Epithelial cell of proximal tubule (primary cell): ENCODE measurements at regions not wholly inside any gene's neighbourhood (a gene's known extent, or its start where the extent isn't known, plus 50 kb on each side); places are given as distances from the start of the nearest gene placed in this dataset.
"Not testable (repeated sequence)": the region's sequence is repeated elsewhere in the genome, so short reads cannot be mapped to it uniquely, and the experiment has no call there.

Experiments
- DNase-seq: peaks from one replicate; pipeline ENCODE4 v3.0.0-alpha.2; 2011; ENCODE audit warnings: low read depth
- H3K4me3 ChIP-seq: 2 replicates; pipeline ENCODE4 v1.5.1; 2011; ENCODE audit warnings: low read depth, mild to moderate bottlenecking, low read length
- CTCF ChIP-seq: conservative IDR thresholded peaks from 2 replicates; pipeline ENCODE4 v1.5.1; 2012; ENCODE audit warnings: low read depth, mild to moderate bottlenecking, low read length

- peak; percentile 22 for DNase-seq
- H3K4me3 ChIP-seq = no peak overlapping the region
- peak; percentile 91 for TF ChIP-seq CTCF
Observed at GRCh38 chr14:30005114-30005808, 77.6 kb upstream of the PRKD1 start.

GRCh38 chr14:30006695-30007094 lies 79.0 kb upstream of the PRKD1 start:
- TF ChIP-seq CTCF = no peak
- DNase-seq = no peak
- no peak overlapping the region for H3K4me3 ChIP-seq

DNA sequence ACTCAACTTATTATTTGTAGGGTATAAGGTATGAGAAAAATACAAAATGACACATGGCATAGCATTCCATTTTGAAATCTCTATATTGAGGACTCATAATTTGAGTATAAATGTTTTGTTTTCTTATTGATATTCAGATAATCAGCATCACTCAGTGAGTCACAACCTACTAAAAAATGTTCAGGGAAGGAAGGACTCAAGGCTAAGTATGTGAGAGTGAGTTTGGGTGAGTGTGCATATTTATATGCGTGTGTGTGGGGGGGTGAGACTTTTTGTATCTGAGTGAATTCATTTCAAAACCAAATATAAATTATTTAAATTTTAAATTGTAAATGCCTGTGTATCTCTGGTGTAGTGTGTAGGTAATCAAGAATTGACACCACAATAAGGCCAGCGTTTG lies 87.8 kb upstream of the PRKD1 start:
- no peak for DNase-seq
- no peak overlapping the region for H3K4me3 ChIP-seq
- no peak for TF ChIP-seq CTCF

- TF ChIP-seq CTCF = no peak
- H3K4me3 ChIP-seq = no peak overlapping the region
- DNase-seq = no peak
Observed at GRCh38 chr14:30016002-30016401, 88.4 kb upstream of the PRKD1 start.

DNA sequence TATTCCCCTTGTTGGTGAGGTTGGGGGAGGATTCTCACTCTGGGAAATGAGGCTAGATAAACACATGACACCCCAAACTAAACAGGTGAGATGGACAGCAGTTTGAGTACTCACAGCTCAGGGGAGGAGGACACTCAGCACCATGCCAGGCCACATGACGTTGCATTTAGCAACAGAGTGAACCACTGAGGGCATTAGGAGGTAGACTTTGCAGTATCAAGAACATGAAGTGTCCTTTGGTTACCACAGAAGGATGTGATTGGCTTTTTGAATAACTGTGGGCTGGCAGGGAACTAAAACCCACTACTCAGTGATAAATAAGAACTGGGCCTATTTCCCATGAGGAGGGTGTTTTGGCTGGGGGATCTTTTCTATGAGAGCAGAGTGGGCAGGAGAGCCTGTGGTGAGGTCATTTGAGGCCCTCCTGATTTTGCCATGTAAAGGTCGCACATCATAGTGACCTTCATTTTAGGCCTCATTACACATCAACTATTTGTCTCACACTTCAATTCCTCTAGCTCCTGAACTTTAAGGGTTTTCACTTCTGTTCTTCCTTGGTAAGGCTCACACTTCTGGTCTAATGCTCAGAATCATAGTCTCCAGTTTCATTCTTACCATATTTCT lies 89.8 kb upstream of the PRKD1 start:
- no peak for DNase-seq
- no peak overlapping the region for H3K4me3 ChIP-seq
- no peak for TF ChIP-seq CTCF

DNA sequence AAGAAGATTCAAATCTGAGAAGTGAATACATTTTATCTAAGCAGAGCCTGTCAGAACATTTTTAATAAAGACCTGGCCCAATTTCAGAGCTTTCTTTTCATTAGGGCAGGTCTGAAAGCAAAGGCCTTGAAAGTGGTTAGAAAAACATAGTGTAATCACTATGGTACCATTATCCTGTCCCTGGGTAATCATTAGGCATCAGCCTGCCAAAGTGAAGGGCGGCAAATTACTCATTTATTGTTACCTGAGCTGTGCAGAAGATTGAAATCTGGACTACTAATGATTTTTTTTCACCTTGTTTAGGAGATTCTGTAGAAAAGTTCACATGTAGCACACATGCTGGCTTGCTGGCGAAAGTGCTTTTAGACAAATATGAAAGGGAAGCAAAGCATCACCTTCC lies 92.6 kb upstream of the PRKD1 start:
- no peak for DNase-seq
- TF ChIP-seq CTCF = no peak

GRCh38 chr14:30020687-30021086 lies 93.0 kb upstream of the PRKD1 start:
- H3K4me3 ChIP-seq = no peak overlapping the region
- DNase-seq = no peak
- TF ChIP-seq CTCF = no peak

More for the DNA sequence above, 92.6 kb upstream of the PRKD1 start:
- H3K4me3 ChIP-seq = no peak overlapping the region

DNA sequence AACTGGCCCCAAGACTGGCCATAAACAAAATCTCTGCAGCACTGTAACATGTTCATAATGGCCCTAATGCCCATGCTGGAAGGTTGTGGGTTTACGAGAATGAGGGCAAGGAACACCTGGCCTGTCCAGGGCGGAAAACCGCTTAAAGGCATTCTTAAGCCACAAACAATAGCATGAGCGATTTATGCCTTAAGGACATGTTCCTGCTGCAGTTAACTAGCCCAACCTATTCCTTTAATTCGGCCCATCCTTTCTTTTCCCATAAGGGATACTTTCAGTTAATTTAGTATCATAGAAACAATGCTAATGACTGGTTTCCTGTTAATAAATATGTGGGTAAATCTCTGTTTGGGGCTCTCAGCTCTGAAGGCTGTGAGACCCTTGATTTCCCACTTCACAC lies 95.7 kb upstream of the PRKD1 start:
- not testable (repeated sequence) for DNase-seq, H3K4me3 ChIP-seq
